K562 (cell line): ENCODE measurements at regions not wholly inside any gene's neighbourhood (a gene's known extent, or its start where the extent isn't known, plus 50 kb on each side); places are given as distances from the start of the nearest gene placed in this dataset.

ENCODE experiments used
- ATAC-seq: fragments of 200-7000 bp; cut with Tn5 transposase; 3 replicates; pipeline ENCODE4 v1.9.1; 2020; ENCODE audit warnings: moderate library complexity
- BruUV-seq: library from RNA; stranded (reverse); fragments of 400-500 nt; replicated peaks from 2 replicates; lab custom pipeline; 2021; lab: Mats Ljungman, UMichigan
- CTCF ChIA-PET: fragments of 300-600 bp; formaldehyde crosslinking; extraction: SDS; loops from one replicate; lab custom pipeline; 2021; ENCODE audit warnings: low intra/inter-chr PET ratio; lab: Yijun Ruan, JAX
- POLR2A ChIA-PET: fragments of 300-600, 350-650 bp; sonication (Branson Sonifier 250); formaldehyde crosslinking; extraction: SDS; loops from one replicate; lab custom pipeline; 2021; ENCODE audit warnings: antibody characterized with exemption, inconsistent platforms; lab: Yijun Ruan, JAX
- DNase-seq, 4 experiments: peaks; one replicate each; pipeline versions ENCODE4 v3.0.0 to v3.0.0-alpha.2; 2011 to 2018; ENCODE audit warnings: low spot score in 3 of 4, mixed read lengths in 3 of 4; ENCODE audit errors: extremely low read depth in 1 of 4
- FAIRE-seq: peaks from 2 replicates; lab custom pipeline; 2011; peaks lifted over from hg19 to GRCh38; lab: Jason Lieb, UNC
- H2AFZ ChIP-seq: 2 replicates; pipeline ENCODE4 v1.6.0; 2011; ENCODE audit warnings: low read depth, low read length, control low read depth, inconsistent platforms
- H3K27ac ChIP-seq: fragments of 200-600 bp; 3 replicates; pipeline ENCODE4 v1.8.0; 2011; ENCODE audit warnings: low read depth, mild to moderate bottlenecking, control low read depth, inconsistent platforms, low read length, moderate library complexity, mixed read lengths; ENCODE audit errors: extremely low read depth
- H3K27me3 ChIP-seq, 2 experiments: fragments of 300-600 bp in 1 of 2; 2 replicates in 1 of 2; 3 replicates in 1 of 2; pipeline versions ENCODE4 v1.6.0 to v1.8.0; 2011; ENCODE audit warnings: inconsistent platforms in 2 of 2, low read length in 2 of 2, mild to moderate bottlenecking in 1 of 2, mixed read lengths in 1 of 2, moderate library complexity in 1 of 2; ENCODE audit not compliant: control insufficient read depth in 2 of 2, insufficient read depth in 2 of 2
- H3K36me3 ChIP-seq: fragments of 300-600 bp; 3 replicates; pipeline ENCODE4 v1.8.0; 2011; ENCODE audit warnings: mild to moderate bottlenecking, low read length, inconsistent platforms; ENCODE audit not compliant: control insufficient read depth, insufficient read depth
- H3K4me1 ChIP-seq, 2 experiments: fragments of 200-600 bp in 1 of 2; replicated peaks in 1 of 2; 2 replicates in 1 of 2; 3 replicates in 1 of 2; pipeline versions ENCODE4 v1.5.1 to v1.8.0; 2011; ENCODE audit warnings: inconsistent platforms in 2 of 2, low read length in 2 of 2, mild to moderate bottlenecking in 1 of 2, mixed read lengths in 1 of 2, moderate library complexity in 1 of 2; ENCODE audit not compliant: control insufficient read depth in 2 of 2, insufficient read depth in 2 of 2
- H3K4me2 ChIP-seq: 2 replicates; pipeline ENCODE4 v1.6.1; 2011; ENCODE audit warnings: low read length, control low read depth, inconsistent platforms, mixed read lengths; ENCODE audit not compliant: insufficient read depth
- H3K4me3 ChIP-seq: fragments of 200-600 bp; sonication (generic), shearing (Covaris generic); 2 replicates; pipeline ENCODE4 v1.5.1; 2016; ENCODE audit warnings: control low read depth, inconsistent platforms
- H3K79me2 ChIP-seq: fragments of 200-600 bp; 3 replicates; pipeline ENCODE4 v1.8.0; 2011; ENCODE audit warnings: low read length, inconsistent platforms; ENCODE audit not compliant: control insufficient read depth, insufficient read depth
- H3K9ac ChIP-seq, 2 experiments: 2 replicates each; pipeline versions ENCODE4 v1.6.0 to v1.6.1; 2011; ENCODE audit warnings: low read depth in 2 of 2, low read length in 2 of 2, control low read depth in 1 of 2, inconsistent platforms in 1 of 2, mild to moderate bottlenecking in 1 of 2, mixed read lengths in 1 of 2; ENCODE audit not compliant: insufficient read depth in 1 of 2
- H3K9me1 ChIP-seq: one replicate; pipeline ENCODE4 v1.6.0; 2011; ENCODE audit warnings: inconsistent platforms, mild to moderate bottlenecking, low read length, moderate library complexity; ENCODE audit not compliant: control insufficient read depth, insufficient read depth
- H3K9me3 ChIP-seq: replicated peaks from 2 replicates; pipeline ENCODE4 v1.5.1; 2011; ENCODE audit warnings: low read depth, low read length, inconsistent platforms; ENCODE audit not compliant: control insufficient read depth, insufficient read depth
- H4K20me1 ChIP-seq: replicated peaks from 2 replicates; pipeline ENCODE4 v1.6.1; 2011; ENCODE audit warnings: low read length, inconsistent platforms, mixed read lengths; ENCODE audit not compliant: control insufficient read depth, insufficient read depth
- ETV5 ChIP-seq: sonication (generic); formaldehyde crosslinking; IDR thresholded peaks from 2 replicates; pipeline ENCODE4 v1.4.0; 2020; ENCODE audit warnings: low read depth, mild to moderate bottlenecking, missing genetic modification reagents
- OTX1 ChIP-seq: fragments of 450-650 bp; formaldehyde crosslinking; IDR thresholded peaks from 2 replicates; pipeline ENCODE4 v1.4.0; 2022; ENCODE audit warnings: mild to moderate bottlenecking
- RNF2 ChIP-seq: sonication (generic); IDR thresholded peaks from 2 replicates; pipeline ENCODE4 v1.6.1; 2016
- ZNF224 ChIP-seq: sonication (generic); formaldehyde crosslinking; IDR thresholded peaks from 2 replicates; pipeline ENCODE4 v1.8.0; 2022; ENCODE audit warnings: mild to moderate bottlenecking, missing genetic modification reagents
- ZNF316 ChIP-seq: fragments of 450-650 bp; IDR thresholded peaks from 2 replicates; pipeline ENCODE4 v1.6.1; 2016
- WGBS: fragments of 100-300 bp; shearing (Covaris generic); methylation state at CpG from one replicate; pipeline ENCODE4 v1.1.6; 2016; ENCODE audit warnings: low coverage, mixed read lengths; ENCODE audit not compliant: insufficient coverage; ENCODE audit errors: missing lambda C conversion rate; 5-methylcytosine and 5-hydroxymethylcytosine counted together
- in situ Hi-C: fragments of 300-500 bp; cut with MboI; formaldehyde crosslinking; loops from 4 replicates; pipeline ENCODE4 v1.15.0; 2018; ENCODE audit warnings: inconsistent platforms, mixed read lengths
- intact Hi-C: fragments of 100-400 bp; cut with micrococcal nuclease; formaldehyde crosslinking; loops from 2 replicates; pipeline ENCODE4 v1.14.2; 2022

- Histone ChIP-seq H3K4me3 (no peak overlapping the region), H3K9ac (no peak overlapping the region), H3K9me1 (no peaks in the 10 kb centered on the region), H2AFZ (no peak overlapping the region)
- ChIA-PET POLR2A (no interaction called here), CTCF (no interaction called here)
- BruUV-seq = no TSS peak
- no peak for DNase-seq
- no peak for TF ChIP-seq ZNF224 (CRISPR knock-in tag)
- TF ChIP-seq ETV5 (CRISPR knock-in tag) = no peak
- TF ChIP-seq, all 486 proteins: peak for 0
- H3K4me1 ChIP-seq = no peaks in the 10 kb centered on the region
- no peaks in the 10 kb centered on the region for H3K79me2 ChIP-seq
- no peak overlapping the region for H3K4me2 ChIP-seq
- no peak overlapping the region for H3K27ac ChIP-seq
- FAIRE-seq (no peak), ATAC-seq (no peak)
- no peaks in the 10 kb centered on the region for H3K36me3 ChIP-seq
- in situ Hi-C loops = no loop called here
- intact Hi-C loops = no loop called here
- WGBS = 0% methylated on average over 4 of the region's 4 CpGs
- no peaks in the 10 kb centered on the region for H4K20me1 ChIP-seq
- no peaks in the 10 kb centered on the region for H3K9me3 ChIP-seq
- no peaks in the 10 kb centered on the region for H3K27me3 ChIP-seq
These were observed 377.0 kb upstream of the NUPR2 start for GRCh38 chr7:56493196-56493595.

- 2% methylated on average over 9 of the region's 9 CpGs for WGBS
- Histone ChIP-seq H4K20me1 (no peaks in the 10 kb centered on the region), H3K27me3 (no peaks in the 10 kb centered on the region), H3K9ac (no peak overlapping the region), H3K27ac (no peak overlapping the region), H3K36me3 (no peaks in the 10 kb centered on the region), H3K4me3 (no peak overlapping the region), H3K4me2 (no peak overlapping the region), H3K9me3 (no peaks in the 10 kb centered on the region), H3K79me2 (no peaks in the 10 kb centered on the region), H3K4me1 (no peaks in the 10 kb centered on the region), H3K9me1 (no peaks in the 10 kb centered on the region), H2AFZ (no peak overlapping the region)
- POLR2A ChIA-PET = no interaction called here
- CTCF ChIA-PET = no interaction called here
- no peak for DNase-seq
- intact Hi-C loops = no loop called here
- BruUV-seq = no TSS peak
- FAIRE-seq = no peak
- in situ Hi-C loops = no loop called here
- no peak for TF ChIP-seq RNF2
- TF ChIP-seq ZNF316 = no peak
- no peak for TF ChIP-seq OTX1 (CRISPR knock-in tag)
- ATAC-seq = no peak
These were observed 375.6 kb upstream of the NUPR2 start for GRCh38 chr7:56491636-56492425.
